GM10266 (cell line): ENCODE measurements at regions not wholly inside any gene's neighbourhood (a gene's known extent, or its start where the extent isn't known, plus 50 kb on each side); places are given as distances from the start of the nearest gene placed in this dataset.
"Not testable (repeated sequence)": the region's sequence is repeated elsewhere in the genome, so short reads cannot be mapped to it uniquely, and the experiment has no call there.

ENCODE experiments used
- DNase-seq: peaks from one replicate; pipeline ENCODE4 v3.0.0; 2012; ENCODE audit errors: extremely low spot score
- CTCF ChIP-seq: IDR thresholded peaks from 2 replicates; pipeline ENCODE4 v1.5.1; 2012; ENCODE audit warnings: mild to moderate bottlenecking, low read depth; ENCODE audit not compliant: control insufficient read depth, insufficient read depth; ENCODE audit errors: missing control alignments

GRCh38 chr12:91249518-91250272 lies 67.1 kb upstream of the DCN start:
- TF ChIP-seq CTCF, result no peak
- no peak for DNase-seq

- no peak for TF ChIP-seq CTCF
- DNase-seq, result no peak
These were observed 66.4 kb upstream of the DCN start for GRCh38 chr12:91249054-91249453.

DNA sequence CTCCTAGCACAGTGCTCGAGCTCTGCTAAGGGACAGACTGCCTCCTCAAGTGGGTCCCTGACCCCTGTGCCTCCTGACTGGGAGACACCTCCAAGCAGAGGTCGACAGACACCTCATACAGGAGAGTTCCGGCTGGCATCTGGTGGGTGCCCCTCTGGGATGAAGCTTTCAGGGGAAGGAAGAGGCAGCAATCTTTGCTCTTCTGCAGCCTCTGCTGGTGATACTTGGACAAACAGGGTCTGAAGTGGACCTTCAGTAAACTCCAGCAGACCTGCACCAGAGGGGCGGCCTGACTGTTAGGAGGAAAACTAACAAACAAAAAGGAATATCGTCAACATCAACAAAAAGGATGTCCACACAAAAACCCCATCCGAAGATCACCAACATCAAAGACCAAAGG lies 60.6 kb upstream of the DCN start:
- not testable (repeated sequence) for DNase-seq

GRCh38 chr12:91241756-91242155 lies 59.1 kb upstream of the DCN start:
- no peak for DNase-seq
- no peak for TF ChIP-seq CTCF

- no peak for DNase-seq
These were observed 57.9 kb upstream of the DCN start for GRCh38 chr12:91240386-91241095.

GRCh38 chr12:91239481-91239880 lies 56.9 kb upstream of the DCN start:
- TF ChIP-seq CTCF, result no peak

More at GRCh38 chr12:91240386-91241095, 57.9 kb upstream of the DCN start:
- no peak for TF ChIP-seq CTCF

More at GRCh38 chr12:91239481-91239880, 56.9 kb upstream of the DCN start:
- no peak for DNase-seq
